Non-pigmented ciliary epithelial cell (primary cell): ENCODE measurements at regions not wholly inside any gene's neighbourhood (a gene's known extent, or its start where the extent isn't known, plus 50 kb on each side); places are given as distances from the start of the nearest gene placed in this dataset.

Source experiments
- DNase-seq: peaks from one replicate; pipeline ENCODE4 v3.0.0-alpha.2; 2010; ENCODE audit warnings: low read depth

- DNase-seq: no peak
Measured at GRCh38 chrX:4243759-4244158, 530.3 kb upstream of the PRKX start.

GRCh38 chrX:4240541-4241194, 527.2 kb upstream of the PRKX start:
- no peak for DNase-seq

GRCh38 chrX:4239650-4240540, 526.4 kb upstream of the PRKX start:
- no peak for DNase-seq

GRCh38 chrX:4238916-4239315, 525.5 kb upstream of the PRKX start:
- no peak for DNase-seq

GRCh38 chrX:4225086-4225485, 511.6 kb upstream of the PRKX start:
- DNase-seq: no peak

- no peak for DNase-seq
Measured at GRCh38 chrX:4206941-4207340, 493.5 kb upstream of the PRKX start.

- DNase-seq: no peak
Measured at GRCh38 chrX:4197971-4198370, 484.5 kb upstream of the PRKX start.

- DNase-seq: no peak
Measured at GRCh38 chrX:4193500-4194155, 480.2 kb upstream of the PRKX start.

- DNase-seq: no peak
Measured at GRCh38 chrX:4186331-4186730, 472.9 kb upstream of the PRKX start.

- DNase-seq: no peak
Measured at GRCh38 chrX:4185086-4185485, 471.6 kb upstream of the PRKX start.

GRCh38 chrX:4182408-4182806, 469.0 kb upstream of the PRKX start:
- no peak for DNase-seq

- DNase-seq: no peak
Measured at GRCh38 chrX:4181782-4182407, 468.4 kb upstream of the PRKX start.

GRCh38 chrX:4179031-4179430, 465.6 kb upstream of the PRKX start:
- no peak for DNase-seq

- DNase-seq: no peak
Measured at GRCh38 chrX:4175221-4175620, 461.8 kb upstream of the PRKX start.

- no peak for DNase-seq
Measured at GRCh38 chrX:4173743-4174142, 460.3 kb upstream of the PRKX start.

GRCh38 chrX:4151798-4152197, 438.3 kb upstream of the PRKX start:
- no peak for DNase-seq

GRCh38 chrX:4150259-4150658, 436.8 kb upstream of the PRKX start:
- no peak for DNase-seq

- no peak for DNase-seq
Measured at GRCh38 chrX:4129626-4130025, 416.2 kb upstream of the PRKX start.

- no peak for DNase-seq
Measured at GRCh38 chrX:4118666-4119530, 405.4 kb upstream of the PRKX start.

- no peak for DNase-seq
Measured at GRCh38 chrX:4110964-4111363, 397.5 kb upstream of the PRKX start.

- DNase-seq: no peak
Measured at GRCh38 chrX:4094926-4095325, 381.5 kb upstream of the PRKX start.
